GM23248 (cell line): ENCODE measurements at regions not wholly inside any gene's neighbourhood (a gene's known extent, or its start where the extent isn't known, plus 50 kb on each side); places are given as distances from the start of the nearest gene placed in this dataset. TPM values are rescaled to one million over a fixed set of nuclear protein-coding genes. Genes with fewer than 3 reads are reported as not detected.

Experiments used
- DNase-seq: peaks from one replicate; pipeline ENCODE4 v3.0.0-alpha.2; 2015
- H2AFZ ChIP-seq: fragments of 200-600 bp; sonication (generic); 2 replicates; pipeline ENCODE4 v1.6.1; 2016; ENCODE audit warnings: antibody characterized with exemption
- H3F3A ChIP-seq: fragments of 200-600 bp; sonication (generic); 2 replicates; pipeline ENCODE4 v1.6.1; 2016; ENCODE audit warnings: mild to moderate bottlenecking, antibody characterized with exemption, mixed run types; ENCODE audit not compliant: insufficient read depth
- H3K27ac ChIP-seq: fragments of 200-600 bp; sonication (generic); 2 replicates; pipeline ENCODE4 v1.5.1; 2016; ENCODE audit warnings: mild to moderate bottlenecking
- H3K27me3 ChIP-seq: fragments of 200-600 bp; sonication (generic); replicated peaks from 2 replicates; pipeline ENCODE4 v1.6.1; 2016; ENCODE audit warnings: mild to moderate bottlenecking; ENCODE audit not compliant: insufficient read depth
- H3K36me3 ChIP-seq: fragments of 200-600 bp; sonication (generic); 2 replicates; pipeline ENCODE4 v1.6.1; 2016; ENCODE audit warnings: low read depth, mild to moderate bottlenecking
- H3K4me1 ChIP-seq: fragments of 200-600 bp; sonication (generic); 2 replicates; pipeline ENCODE4 v1.6.1; 2016; ENCODE audit warnings: mild to moderate bottlenecking; ENCODE audit not compliant: insufficient read depth
- H3K4me2 ChIP-seq: fragments of 200-600 bp; sonication (generic); one replicate; pipeline ENCODE4 v1.6.1; 2016; ENCODE audit warnings: mild to moderate bottlenecking; ENCODE audit not compliant: unreplicated experiment
- H3K4me3 ChIP-seq: fragments of 200-600 bp; sonication (generic); 2 replicates; pipeline ENCODE4 v1.5.1; 2016; ENCODE audit warnings: mild to moderate bottlenecking
- H3K79me2 ChIP-seq: fragments of 200-600 bp; sonication (generic); 2 replicates; pipeline ENCODE4 v1.6.1; 2016; ENCODE audit warnings: mild to moderate bottlenecking; ENCODE audit not compliant: insufficient read depth
- H3K9ac ChIP-seq: fragments of 200-600 bp; sonication (generic); 2 replicates; pipeline ENCODE4 v1.6.1; 2016; ENCODE audit warnings: mild to moderate bottlenecking
- H3K9me2 ChIP-seq: fragments of 200-600 bp; sonication (generic); 2 replicates; pipeline ENCODE4 v1.6.1; 2016; ENCODE audit warnings: mixed run types, mild to moderate bottlenecking, moderate library complexity; ENCODE audit not compliant: insufficient read depth
- H3K9me3 ChIP-seq: fragments of 200-600 bp; sonication (generic); one replicate; pipeline ENCODE4 v1.6.1; 2017; ENCODE audit warnings: low read depth
- H4K20me1 ChIP-seq: fragments of 200-600 bp; sonication (generic); 2 replicates; pipeline ENCODE4 v1.6.0; 2016; ENCODE audit not compliant: insufficient read depth
- EZH2 ChIP-seq: fragments of 200-600 bp; sonication (generic); IDR thresholded peaks from 2 replicates; pipeline ENCODE4 v1.6.1; 2018; ENCODE audit warnings: antibody characterized with exemption, mild to moderate bottlenecking; ENCODE audit not compliant: insufficient read depth, poor library complexity, severe bottlenecking
- EZH2phosphoT487 ChIP-seq: fragments of 200-600 bp; sonication (generic); IDR thresholded peaks from 2 replicates; pipeline ENCODE4 v1.6.1; 2018; ENCODE audit warnings: antibody characterized with exemption, moderate library complexity, mild to moderate bottlenecking, low read depth; ENCODE audit not compliant: insufficient read depth
- WGBS, 2 experiments: methylation state at CpG; one replicate each; pipeline ENCODE4 v1.1.6; 2015 to 2017; ENCODE audit warnings: low lambda C conversion rate in 2 of 2, low coverage in 1 of 2; ENCODE audit errors: missing lambda C conversion rate in 2 of 2; 5-methylcytosine and 5-hydroxymethylcytosine counted together
- in situ Hi-C: fragments of 300-500 bp; cut with MboI; formaldehyde crosslinking; loops from 2 replicates; pipeline ENCODE4 v1.15.0; 2020
- microRNA counts: library from miRNA; unstranded; fragments of <30 nt; microRNA quantifications from one replicate; lab custom pipeline; 2016
- microRNA-seq: library from miRNA; unstranded; fragments of <30 nt; microRNA quantifications from one replicate; pipeline ENCODE4, GENCODE V29; 2016; ENCODE audit warnings: borderline number of aligned reads
- small RNA-seq: library from RNA; depleted of rRNA; stranded (forward); fragments of <200 nt; gene quantifications from one replicate; pipeline ENCODE3, GENCODE V24; 2014; ENCODE audit warnings: low read depth, low replicate concordance

DNA sequence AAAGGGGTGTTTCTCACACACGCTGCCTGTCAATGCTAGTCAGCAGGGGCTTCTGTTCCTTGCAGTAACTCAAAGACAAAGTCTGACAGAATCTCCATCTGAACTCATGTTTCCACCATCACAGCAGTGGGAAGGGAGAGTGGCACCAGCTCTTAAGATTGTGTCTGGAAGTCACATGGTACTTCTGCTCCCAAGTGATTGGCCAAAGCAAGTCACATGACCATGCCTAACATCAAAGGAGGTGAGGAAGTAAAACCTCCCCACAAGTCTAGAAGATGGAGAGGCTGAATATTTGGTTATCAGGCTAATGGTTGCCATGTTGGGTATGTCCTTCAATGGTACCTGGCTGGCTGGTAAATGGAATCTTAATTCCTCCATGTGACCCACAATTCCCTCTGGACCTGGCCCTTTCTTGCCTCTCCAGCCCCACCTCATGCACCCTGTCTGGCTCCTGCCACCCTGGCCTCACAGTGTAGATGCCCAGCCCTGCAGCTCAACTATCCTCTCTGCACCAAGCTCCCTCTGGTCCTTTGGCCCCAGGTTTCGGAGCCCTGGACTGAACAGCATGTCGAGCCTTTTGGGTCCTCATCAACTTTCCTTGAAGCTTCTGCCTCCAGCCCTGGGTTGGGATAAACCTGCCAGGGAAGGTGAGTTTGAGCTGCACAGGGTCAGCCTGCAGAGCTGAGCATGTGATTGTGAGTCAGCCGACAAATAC is 51.0 kb upstream of the PMEPA1 start:
- H3F3A ChIP-seq = no peaks in the 10 kb centered on the region
- no peaks in the 10 kb centered on the region for H4K20me1 ChIP-seq
- no peak for DNase-seq
- H2AFZ ChIP-seq = no peak overlapping the region
- TF ChIP-seq EZH2phosphoT487 (no peak), EZH2 (no peak)
- no peak overlapping the region for H3K9ac ChIP-seq
- in situ Hi-C loops = no loop called here
- peaks cover 19% of the 10 kb centered on the region for H3K27me3 ChIP-seq
- no peaks in the 10 kb centered on the region for H3K9me3 ChIP-seq
- H3K27ac ChIP-seq = no peak overlapping the region
- no peaks in the 10 kb centered on the region for H3K36me3 ChIP-seq
- H3K4me1 ChIP-seq = no peaks in the 10 kb centered on the region
- H3K4me3 ChIP-seq = no peak overlapping the region
- WGBS, 2 experiments = 84 to 94% methylated on average over 4 of the region's 4 CpGs
- H3K79me2 ChIP-seq = no peaks in the 10 kb centered on the region
- no peaks in the 10 kb centered on the region for H3K9me2 ChIP-seq
- no peak overlapping the region for H3K4me2 ChIP-seq

DNA sequence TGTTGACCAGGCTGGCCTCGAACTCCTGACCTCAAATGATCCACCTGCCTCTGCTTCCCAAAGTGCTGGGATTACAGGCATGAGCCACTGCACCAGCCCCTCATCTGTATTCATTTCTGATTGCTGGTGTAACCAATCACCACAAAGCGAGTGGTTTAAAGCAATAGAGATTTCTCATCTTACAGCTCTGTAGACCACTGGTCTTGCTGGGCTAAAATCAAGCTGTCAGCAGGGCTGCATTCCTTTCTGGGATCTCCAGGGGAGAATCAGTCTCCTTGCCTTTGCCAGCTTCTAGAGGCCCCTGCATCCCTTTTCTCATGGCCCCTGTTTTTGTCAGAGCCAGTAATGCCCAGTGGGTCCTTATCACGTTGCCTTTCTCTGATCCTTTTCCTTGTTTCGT is 49.9 kb upstream of the PMEPA1 start:
- H3K9me3 ChIP-seq = no peaks in the 10 kb centered on the region
- WGBS, 2 experiments = 65 to 73% methylated on average over 4 of the region's 4 CpGs
- in situ Hi-C loops = no loop called here

More for the DNA sequence above, 49.9 kb upstream of the PMEPA1 start:
- no peaks in the 10 kb centered on the region for H3K9me2 ChIP-seq
- no peaks in the 10 kb centered on the region for H3K79me2 ChIP-seq
- no peak for DNase-seq
- TF ChIP-seq EZH2phosphoT487 (no peak), EZH2 (no peak)
- H3K9ac ChIP-seq = no peak overlapping the region
- H2AFZ ChIP-seq = no peak overlapping the region
- no peak overlapping the region for H3K4me2 ChIP-seq
- H3K36me3 ChIP-seq = no peaks in the 10 kb centered on the region
- no peaks in the 10 kb centered on the region for H4K20me1 ChIP-seq
- peaks cover 30% of the 10 kb centered on the region for H3K27me3 ChIP-seq
- H3F3A ChIP-seq = no peaks in the 10 kb centered on the region
- no peak overlapping the region for H3K4me3 ChIP-seq
- no peaks in the 10 kb centered on the region for H3K4me1 ChIP-seq
- no peak overlapping the region for H3K27ac ChIP-seq

MicroRNAs in the stretch of these regions (microRNA counts, 767-probe panel; counts per million panel counts)
- microRNA hsa-miR-4532 (lab: Ali Mortazavi, UCI) = 447 counts per million, percentile 86 among the panel's probes with 10 or more counts

Small RNAs in the stretch of these regions (microRNA-seq; reads per million reads assigned to microRNA genes)
- not detected for gene MIR4532

Small RNAs in the stretch of these regions (small RNA-seq; reads per million reads assigned to genes)
- not detected for gene MIR4532
